ACC112 (cell line): ENCODE measurements at regions not wholly inside any gene's neighbourhood (a gene's known extent, or its start where the extent isn't known, plus 50 kb on each side); places are given as distances from the start of the nearest gene placed in this dataset.
A peak's percentile ranks its signal among the peaks of the same experiment; 100 is the strongest.

Experiments used
- H2AFZ ChIP-seq: fragments of 200-600 bp; sonication (generic); one replicate; pipeline ENCODE4 v1.6.0; 2017; ENCODE audit warnings: antibody characterized with exemption, low read length; ENCODE audit not compliant: unreplicated experiment
- H3K27ac ChIP-seq: fragments of 200-600 bp; sonication (generic); 2 replicates; pipeline ENCODE4 v1.5.1; 2014; ENCODE audit warnings: low read depth, mild to moderate bottlenecking, antibody characterized with exemption, low read length, moderate library complexity
- H3K27me3 ChIP-seq: fragments of 200-600 bp; sonication (generic); 2 replicates; pipeline ENCODE4 v1.6.1; 2014; ENCODE audit warnings: mild to moderate bottlenecking, antibody characterized with exemption, low read length, moderate library complexity, mixed read lengths; ENCODE audit not compliant: insufficient read depth
- H3K36me3 ChIP-seq: fragments of 200-600 bp; sonication (generic); 2 replicates; pipeline ENCODE4 v1.6.1; 2016; ENCODE audit warnings: mild to moderate bottlenecking, antibody characterized with exemption, low read length, moderate library complexity, mixed read lengths; ENCODE audit not compliant: insufficient read depth
- H3K4me1 ChIP-seq: fragments of 200-600 bp; sonication (generic); one replicate; pipeline ENCODE4 v1.6.1; 2016; ENCODE audit warnings: low read length, mixed read lengths; ENCODE audit not compliant: insufficient read depth, unreplicated experiment, control insufficient read depth
- H3K4me3 ChIP-seq: fragments of 200-600 bp; sonication (generic); 2 replicates; pipeline ENCODE4 v1.5.1; 2014; ENCODE audit warnings: mild to moderate bottlenecking, low read depth, low read length
- H3K79me2 ChIP-seq: fragments of 200-600 bp; sonication (generic); one replicate; pipeline ENCODE4 v1.6.0; 2016; ENCODE audit warnings: low read length; ENCODE audit not compliant: control insufficient read depth, unreplicated experiment, insufficient read depth

- H3K4me1 ChIP-seq, result no peaks in the 10 kb centered on the region
- H3K27me3 ChIP-seq, result no peaks in the 10 kb centered on the region
- no peaks in the 10 kb centered on the region for H3K79me2 ChIP-seq
- no peaks in the 10 kb centered on the region for H3K36me3 ChIP-seq
- H3K27ac ChIP-seq, result no peak overlapping the region
- H2AFZ ChIP-seq, result no peak overlapping the region
- no peak overlapping the region for H3K4me3 ChIP-seq
These were observed 265.0 kb upstream of the GADL1 start for GRCh38 chr3:31159331-31160039.

- Histone ChIP-seq H3K27me3 (no peaks in the 10 kb centered on the region), H3K79me2 (no peaks in the 10 kb centered on the region)
These were observed 267.4 kb upstream of the GADL1 start for GRCh38 chr3:31161889-31162288.

GRCh38 chr3:31164381-31164780 lies 269.9 kb upstream of the GADL1 start:
- no peaks in the 10 kb centered on the region for H3K79me2 ChIP-seq
- no peaks in the 10 kb centered on the region for H3K27me3 ChIP-seq
- no peak overlapping the region for H3K4me3 ChIP-seq
- no peak overlapping the region for H2AFZ ChIP-seq
- peaks cover 22% of the 10 kb centered on the region for H3K4me1 ChIP-seq
- H3K27ac ChIP-seq, result no peak overlapping the region
- H3K36me3 ChIP-seq, result no peaks in the 10 kb centered on the region

More at GRCh38 chr3:31161889-31162288, 267.4 kb upstream of the GADL1 start:
- no peak overlapping the region for H2AFZ ChIP-seq
- no peaks in the 10 kb centered on the region for H3K36me3 ChIP-seq
- H3K27ac ChIP-seq, result no peak overlapping the region
- peaks cover 19% of the 10 kb centered on the region for H3K4me1 ChIP-seq
- H3K4me3 ChIP-seq, result no peak overlapping the region

GRCh38 chr3:31165399-31165860 lies 271.0 kb upstream of the GADL1 start:
- H3K36me3 ChIP-seq, result no peaks in the 10 kb centered on the region
- peak overlapping the region; percentile 68 for H3K27ac ChIP-seq
- H3K4me3 ChIP-seq, result peak overlapping the region; percentile 22; the same call in 1 of the 2 replicates
- no peaks in the 10 kb centered on the region for H3K79me2 ChIP-seq
- no peaks in the 10 kb centered on the region for H3K27me3 ChIP-seq
- peaks cover 24% of the 10 kb centered on the region for H3K4me1 ChIP-seq
- H2AFZ ChIP-seq, result peak overlapping the region; percentile 34

- Histone ChIP-seq H3K36me3 (no peaks in the 10 kb centered on the region), H3K27me3 (no peaks in the 10 kb centered on the region), H2AFZ (peak overlapping the region; percentile 26), H3K4me3 (peak overlapping the region; percentile 22; the same call in 1 of the 2 replicates), H3K79me2 (no peaks in the 10 kb centered on the region), H3K4me1 (peaks cover 33% of the 10 kb centered on the region), H3K27ac (peak overlapping the region; percentile 68)
These were observed 271.9 kb upstream of the GADL1 start for GRCh38 chr3:31166249-31166885.

- peak overlapping the region; percentile 68 for H3K27ac ChIP-seq
- peaks cover 40% of the 10 kb centered on the region for H3K4me1 ChIP-seq
- no peaks in the 10 kb centered on the region for H3K27me3 ChIP-seq
- H3K4me3 ChIP-seq, result no peak overlapping the region
- no peaks in the 10 kb centered on the region for H3K36me3 ChIP-seq
- no peak overlapping the region for H2AFZ ChIP-seq
- no peaks in the 10 kb centered on the region for H3K79me2 ChIP-seq
These were observed 273.2 kb upstream of the GADL1 start for GRCh38 chr3:31167666-31168065.

- H2AFZ ChIP-seq, result peak overlapping the region; percentile 66
These were observed 276.6 kb upstream of the GADL1 start for GRCh38 chr3:31170932-31171670.

GRCh38 chr3:31172336-31172735 lies 277.9 kb upstream of the GADL1 start:
- peaks cover 18% of the 10 kb centered on the region for H3K4me1 ChIP-seq
- H3K4me3 ChIP-seq, result no peak overlapping the region
- H3K27me3 ChIP-seq, result no peaks in the 10 kb centered on the region
- no peaks in the 10 kb centered on the region for H3K36me3 ChIP-seq
- H3K79me2 ChIP-seq, result no peaks in the 10 kb centered on the region
- H2AFZ ChIP-seq, result no peak overlapping the region
- H3K27ac ChIP-seq, result no peak overlapping the region

More at GRCh38 chr3:31170932-31171670, 276.6 kb upstream of the GADL1 start:
- Histone ChIP-seq H3K27ac (peak overlapping the region; percentile 80), H3K4me3 (0 out of 2 replicates have a peak overlapping the region, but pooled peaks have one; percentile 12), H3K79me2 (no peaks in the 10 kb centered on the region), H3K36me3 (no peaks in the 10 kb centered on the region), H3K27me3 (no peaks in the 10 kb centered on the region), H3K4me1 (peaks cover 28% of the 10 kb centered on the region)

- no peak overlapping the region for H3K27ac ChIP-seq
- H3K4me1 ChIP-seq, result peaks cover 18% of the 10 kb centered on the region
- H3K4me3 ChIP-seq, result no peak overlapping the region
- H3K27me3 ChIP-seq, result no peaks in the 10 kb centered on the region
- H3K36me3 ChIP-seq, result no peaks in the 10 kb centered on the region
- no peaks in the 10 kb centered on the region for H3K79me2 ChIP-seq
- no peak overlapping the region for H2AFZ ChIP-seq
These were observed 278.8 kb upstream of the GADL1 start for GRCh38 chr3:31173118-31173718.

- Histone ChIP-seq H3K4me1 (peaks cover 18% of the 10 kb centered on the region), H3K27ac (no peak overlapping the region), H3K27me3 (no peaks in the 10 kb centered on the region), H3K4me3 (no peak overlapping the region), H3K79me2 (no peaks in the 10 kb centered on the region), H2AFZ (no peak overlapping the region), H3K36me3 (no peaks in the 10 kb centered on the region)
These were observed 279.6 kb upstream of the GADL1 start for GRCh38 chr3:31174079-31174478.
